CD1c-positive myeloid dendritic cell (primary cell): ENCODE measurements at regions not wholly inside any gene's neighbourhood (a gene's known extent, or its start where the extent isn't known, plus 50 kb on each side); places are given as distances from the start of the nearest gene placed in this dataset.
"Not testable (repeated sequence)": the region's sequence is repeated elsewhere in the genome, so short reads cannot be mapped to it uniquely, and the experiment has no call there.

Experiments
- DNase-seq: peaks from one replicate; pipeline ENCODE4 v3.0.0-alpha.2; 2016; ENCODE audit errors: extremely low spot score

DNA sequence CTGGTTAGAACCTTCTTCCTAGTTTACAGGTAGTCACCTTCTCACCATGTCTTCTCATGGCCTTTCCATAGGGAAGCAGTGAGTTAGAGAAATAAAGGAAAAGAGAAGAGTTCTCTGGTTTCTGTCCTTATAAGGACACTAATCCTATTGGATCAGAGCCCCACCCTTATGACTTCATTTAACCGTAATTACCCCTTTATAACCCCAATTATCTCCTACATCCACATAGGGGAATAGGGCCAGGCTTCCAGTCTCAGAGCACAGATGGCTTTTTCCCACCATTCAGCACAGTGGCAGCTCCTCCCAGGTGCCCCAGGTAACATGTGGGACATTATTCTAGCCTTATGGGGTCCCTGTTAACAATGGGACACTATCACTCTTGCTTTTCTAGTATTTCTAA, 602.9 kb downstream of the RPIA start:
- DNase-seq, result not testable (repeated sequence)

DNA sequence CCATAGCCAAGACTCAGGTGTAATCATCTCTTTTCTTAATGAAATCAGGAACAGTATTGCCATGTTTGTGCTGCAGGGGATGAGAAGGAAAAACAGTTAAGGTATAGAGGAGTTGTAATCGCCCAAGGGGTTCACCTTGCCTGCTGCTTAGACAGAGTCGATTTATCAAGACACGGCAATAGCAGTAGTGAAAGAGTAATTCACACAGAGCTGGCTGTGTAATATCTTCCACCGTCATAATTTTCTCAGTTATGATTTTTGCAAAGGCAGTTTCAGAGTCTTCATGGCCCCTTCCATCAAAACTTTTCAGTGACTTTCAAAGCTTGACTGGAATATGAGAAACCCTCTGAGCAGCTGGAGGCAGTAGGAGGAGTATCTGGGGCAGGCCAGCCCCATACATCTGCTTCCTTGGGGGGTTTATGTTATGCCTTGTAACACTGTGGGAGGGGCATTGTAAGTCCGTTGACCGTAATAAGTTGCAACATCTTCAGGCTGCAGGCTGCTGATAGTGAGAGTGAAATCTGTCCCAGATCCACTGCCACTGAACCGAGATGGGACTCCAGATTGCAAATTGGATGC, 605.4 kb downstream of the RPIA start:
- DNase-seq, result not testable (repeated sequence)

DNA sequence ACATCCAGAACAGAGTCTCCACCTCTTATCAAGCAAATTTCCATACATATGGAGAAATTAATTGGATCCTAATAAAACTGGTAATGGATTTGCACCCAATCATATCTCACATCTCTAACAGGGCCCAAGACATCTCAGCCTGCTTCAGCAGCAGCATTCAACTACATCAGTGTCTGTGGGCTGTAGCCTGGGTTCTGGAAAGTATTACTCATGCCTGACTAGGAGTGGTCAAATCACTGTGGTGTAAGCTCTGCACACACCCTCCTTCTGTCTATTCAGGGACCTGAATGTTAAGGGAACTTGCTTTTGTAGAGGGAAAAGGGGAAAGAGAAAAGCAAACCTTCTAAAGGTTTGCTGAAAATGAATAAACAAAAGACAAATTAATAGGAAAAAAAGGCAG, 607.7 kb downstream of the RPIA start:
- DNase-seq, result not testable (repeated sequence)

DNA sequence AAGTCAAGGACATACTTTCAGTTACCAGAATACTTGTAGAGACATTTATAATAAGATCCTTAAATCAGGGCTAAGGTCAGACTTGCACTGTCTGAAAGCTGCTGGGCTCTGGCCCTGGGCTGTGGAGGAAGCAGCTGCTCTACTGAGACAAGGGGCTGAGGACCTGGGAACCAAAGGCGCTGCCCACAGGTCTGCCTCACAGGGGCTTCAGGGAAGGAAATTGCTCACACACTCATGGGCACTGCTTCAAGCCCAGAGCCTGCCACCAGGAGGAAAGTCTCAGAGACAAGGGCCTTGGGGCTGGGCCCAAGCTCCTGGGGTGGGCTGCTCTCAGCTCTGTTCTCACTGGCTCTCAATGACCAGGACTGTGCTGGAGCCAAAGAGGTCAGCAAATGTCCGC, 614.1 kb downstream of the RPIA start:
- DNase-seq, result not testable (repeated sequence)

GRCh38 chr2:89306869-89307637, 615.6 kb downstream of the RPIA start:
- DNase-seq, result not testable (repeated sequence)

DNA sequence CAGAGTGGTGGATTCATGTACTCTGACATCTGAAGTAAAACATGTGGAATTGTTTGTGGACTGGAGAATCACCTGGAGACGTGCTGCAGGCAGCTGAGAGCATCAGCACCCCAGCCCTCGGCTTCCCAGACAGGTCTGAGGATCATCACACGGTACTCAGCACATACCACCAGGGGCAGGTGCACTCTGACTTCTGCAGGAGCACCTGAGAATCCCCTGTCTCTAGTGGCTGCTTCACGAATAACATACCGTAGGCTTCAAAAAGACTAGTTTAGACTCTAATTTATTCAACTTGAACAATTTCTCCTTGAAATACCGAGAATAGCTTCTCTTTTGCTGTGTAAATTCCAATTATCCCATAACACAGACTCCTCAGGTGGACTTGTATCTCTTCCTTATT, 627.5 kb downstream of the RPIA start:
- not testable (repeated sequence) for DNase-seq

DNA sequence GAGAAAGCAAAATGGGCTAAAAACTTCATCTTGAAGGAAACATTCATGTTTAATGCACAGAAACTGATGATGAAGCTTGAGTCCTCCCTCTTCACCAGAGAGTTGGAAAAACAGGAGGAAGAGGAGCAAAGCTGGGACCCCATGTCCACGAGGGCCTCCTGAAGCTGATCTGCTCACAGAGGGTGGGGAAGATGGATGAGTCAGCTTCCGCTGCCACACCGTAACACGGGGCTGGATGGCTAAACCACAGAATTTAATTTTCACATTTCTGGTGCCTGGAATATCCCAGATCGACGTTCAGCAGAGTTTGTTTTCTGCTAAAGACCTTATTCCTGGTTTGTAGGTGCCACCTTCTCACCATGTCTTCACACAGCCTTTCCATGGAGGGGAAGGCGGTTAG, 634.4 kb downstream of the RPIA start:
- not testable (repeated sequence) for DNase-seq

DNA sequence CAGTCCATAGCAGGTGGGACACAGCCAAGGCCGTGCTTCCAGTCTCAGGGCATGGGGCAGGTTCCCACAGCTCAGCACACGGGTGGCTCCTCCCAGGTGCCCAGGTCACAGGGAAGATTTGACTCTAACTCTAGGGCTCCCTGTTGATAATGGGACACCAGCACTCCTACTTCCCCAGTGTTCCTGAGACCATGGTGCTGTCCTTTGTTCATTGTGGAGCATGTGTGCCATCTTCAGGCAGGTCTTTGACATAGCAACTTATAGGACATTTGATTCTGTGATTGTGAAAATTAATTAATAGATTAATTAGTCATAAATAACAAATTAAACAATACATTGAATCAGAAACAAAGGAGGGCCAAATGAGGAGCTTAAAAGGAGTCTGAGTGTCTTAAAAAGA, 635.0 kb downstream of the RPIA start:
- DNase-seq, result peak; percentile 6

DNA sequence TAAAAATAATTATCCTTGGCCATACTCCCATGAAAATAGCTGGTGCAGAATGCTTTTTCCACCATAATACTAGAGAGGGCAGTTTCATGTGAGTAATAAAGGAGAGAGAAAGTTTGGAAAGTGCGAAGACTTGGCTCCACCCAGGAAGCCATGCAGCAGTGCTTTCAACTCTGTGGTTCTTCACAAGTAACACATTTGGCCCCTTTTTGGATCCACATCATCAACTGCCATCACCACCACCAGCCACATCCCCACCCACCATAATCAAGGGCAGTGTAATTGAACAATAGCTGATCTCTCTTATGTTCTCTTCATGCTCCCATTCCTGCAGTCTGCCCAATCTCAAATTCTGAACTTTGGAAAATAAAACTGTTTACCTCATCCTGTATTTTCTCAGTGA, 637.3 kb downstream of the RPIA start:
- DNase-seq, result not testable (repeated sequence)
